HepG2 (cell line): ENCODE measurements at regions not wholly inside any gene's neighbourhood (a gene's known extent, or its start where the extent isn't known, plus 50 kb on each side); places are given as distances from the start of the nearest gene placed in this dataset.
A peak's percentile ranks its signal among the peaks of the same experiment; 100 is the strongest.

Experiments
- CBX1 ChIP-seq: IDR thresholded peaks from one replicate; pipeline ENCODE4 v1.6.1; 2016; ENCODE audit warnings: antibody characterized with exemption, low read depth
- FLYWCH1 ChIP-seq: sonication (generic); formaldehyde crosslinking; IDR thresholded peaks from 2 replicates; pipeline ENCODE4 v1.8.1; 2023; ENCODE audit warnings: mild to moderate bottlenecking, missing genetic modification reagents
- JUN ChIP-seq: sonication (generic); formaldehyde crosslinking; IDR thresholded peaks from 2 replicates; pipeline ENCODE4 v1.4.0; 2020; ENCODE audit warnings: mild to moderate bottlenecking, missing genetic modification reagents
- KLF13 ChIP-seq: sonication (generic); formaldehyde crosslinking; IDR thresholded peaks from 2 replicates; pipeline ENCODE4 v1.4.0; 2020; ENCODE audit warnings: mild to moderate bottlenecking, missing genetic modification reagents
- LRRFIP1 ChIP-seq: sonication (generic); formaldehyde crosslinking; conservative IDR thresholded peaks from 2 replicates; pipeline ENCODE4 v1.4.0; 2020; ENCODE audit warnings: missing genetic modification reagents
- SMARCE1 ChIP-seq: fragments of 450-650 bp; IDR thresholded peaks from 2 replicates; pipeline ENCODE4 v1.6.1; 2017; ENCODE audit warnings: borderline replicate concordance
- SNAI1 ChIP-seq: sonication (generic); formaldehyde crosslinking; IDR thresholded peaks from 2 replicates; pipeline ENCODE4 v1.5.0; 2020; ENCODE audit warnings: mild to moderate bottlenecking, missing genetic modification reagents, borderline replicate concordance
- ZFYVE20 ChIP-seq: sonication (generic); formaldehyde crosslinking; IDR thresholded peaks from 2 replicates; pipeline ENCODE4 v1.8.0; 2023; ENCODE audit warnings: low read depth, mild to moderate bottlenecking, moderate library complexity, missing genetic modification reagents, borderline replicate concordance
- ZNF121 ChIP-seq: sonication (generic); formaldehyde crosslinking; IDR thresholded peaks from 2 replicates; pipeline ENCODE4 v1.5.0; 2020; ENCODE audit warnings: mild to moderate bottlenecking, missing genetic modification reagents
- ZNF292 ChIP-seq: sonication (generic); formaldehyde crosslinking; IDR thresholded peaks from 2 replicates; pipeline ENCODE4 v1.8.1; 2022; ENCODE audit warnings: mild to moderate bottlenecking, low read depth, missing genetic modification reagents, borderline replicate concordance
- ZNF564 ChIP-seq: sonication (generic); formaldehyde crosslinking; IDR thresholded peaks from 2 replicates; pipeline ENCODE4 v1.8.1; 2023; ENCODE audit warnings: mild to moderate bottlenecking, missing genetic modification reagents
- ZNF724P ChIP-seq: sonication (generic); formaldehyde crosslinking; IDR thresholded peaks from 2 replicates; pipeline ENCODE4 v1.8.0; 2022; ENCODE audit warnings: missing genetic modification reagents, borderline replicate concordance
- ZNF879 ChIP-seq: sonication (generic); formaldehyde crosslinking; IDR thresholded peaks from 2 replicates; pipeline ENCODE4 v1.8.1; 2023; ENCODE audit warnings: missing genetic modification reagents
- ZNF891 ChIP-seq: sonication (generic); formaldehyde crosslinking; IDR thresholded peaks from 2 replicates; pipeline ENCODE4 v1.5.0; 2020; ENCODE audit warnings: mild to moderate bottlenecking, missing genetic modification reagents
- TF ChIP-seq, protein P1 (sequence below), 2 experiments: fragments of 450-650 bp in 1 of 2; sonication (generic) in 1 of 2; formaldehyde crosslinking in 1 of 2; IDR thresholded peaks; 2 replicates each; pipeline versions ENCODE4 v1.6.1 to v1.8.0; 2016 to 2022; ENCODE audit warnings: antibody characterized with exemption in 1 of 2, mild to moderate bottlenecking in 1 of 2, missing genetic modification reagents in 1 of 2

DNA sequence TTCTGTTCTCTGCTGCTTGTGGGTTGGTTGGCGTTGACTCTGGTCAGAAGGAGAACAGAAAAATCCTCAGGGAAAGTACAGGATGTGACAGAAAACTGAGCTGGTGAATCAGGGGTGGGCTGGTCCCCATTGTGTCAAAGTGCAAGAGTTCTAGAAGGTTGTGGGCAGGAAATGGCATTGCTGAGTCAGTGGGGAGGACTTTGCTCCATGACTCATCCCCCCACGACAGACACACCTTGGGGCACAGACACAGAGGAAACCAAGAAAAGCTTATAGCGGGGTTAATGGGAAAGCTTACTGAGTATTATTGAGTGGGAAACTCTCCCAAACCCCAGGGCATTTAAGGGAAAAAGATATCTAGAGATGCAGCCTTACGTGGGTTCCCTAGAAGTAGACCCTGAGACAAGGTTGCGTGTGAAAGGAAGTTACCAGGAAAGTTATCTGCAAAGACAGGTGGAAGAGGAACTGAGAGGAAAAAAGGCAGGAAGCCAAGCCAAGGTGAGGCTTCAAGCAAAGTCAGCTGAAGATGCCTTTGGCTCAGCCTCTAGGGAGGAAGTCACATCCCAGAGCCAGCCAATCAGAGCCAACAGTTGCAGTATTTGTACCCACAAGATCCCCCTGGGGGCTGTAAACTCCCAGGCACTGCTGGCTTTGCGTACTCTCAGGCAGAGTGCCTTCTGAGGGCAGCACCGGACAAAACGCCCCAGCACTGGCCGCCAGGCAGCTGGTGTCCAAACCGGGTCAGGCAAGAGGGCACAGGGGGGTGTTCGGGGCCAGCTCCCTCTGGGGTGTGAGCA, 86.4 kb downstream of the FOXL1 start (continued):
- TF ChIP-seq SMARCE1, result no peak
- TF ChIP-seq CBX1, result no peak
- no peak for TF ChIP-seq ZNF121 (CRISPR knock-in tag)
- TF ChIP-seq ZNF564 (CRISPR knock-in tag), result no peak
- no peak for TF ChIP-seq SNAI1
- TF ChIP-seq ZNF891, result no peak
- TF ChIP-seq LRRFIP1 (CRISPR knock-in tag), result no peak
- no peak for TF ChIP-seq FLYWCH1 (CRISPR knock-in tag)
- TF ChIP-seq JUN, result peak; percentile 93
- no peak for TF ChIP-seq ZNF292 (CRISPR knock-in tag)
- TF ChIP-seq ZNF724P (CRISPR knock-in tag), result no peak
- TF ChIP-seq, protein P1, sequence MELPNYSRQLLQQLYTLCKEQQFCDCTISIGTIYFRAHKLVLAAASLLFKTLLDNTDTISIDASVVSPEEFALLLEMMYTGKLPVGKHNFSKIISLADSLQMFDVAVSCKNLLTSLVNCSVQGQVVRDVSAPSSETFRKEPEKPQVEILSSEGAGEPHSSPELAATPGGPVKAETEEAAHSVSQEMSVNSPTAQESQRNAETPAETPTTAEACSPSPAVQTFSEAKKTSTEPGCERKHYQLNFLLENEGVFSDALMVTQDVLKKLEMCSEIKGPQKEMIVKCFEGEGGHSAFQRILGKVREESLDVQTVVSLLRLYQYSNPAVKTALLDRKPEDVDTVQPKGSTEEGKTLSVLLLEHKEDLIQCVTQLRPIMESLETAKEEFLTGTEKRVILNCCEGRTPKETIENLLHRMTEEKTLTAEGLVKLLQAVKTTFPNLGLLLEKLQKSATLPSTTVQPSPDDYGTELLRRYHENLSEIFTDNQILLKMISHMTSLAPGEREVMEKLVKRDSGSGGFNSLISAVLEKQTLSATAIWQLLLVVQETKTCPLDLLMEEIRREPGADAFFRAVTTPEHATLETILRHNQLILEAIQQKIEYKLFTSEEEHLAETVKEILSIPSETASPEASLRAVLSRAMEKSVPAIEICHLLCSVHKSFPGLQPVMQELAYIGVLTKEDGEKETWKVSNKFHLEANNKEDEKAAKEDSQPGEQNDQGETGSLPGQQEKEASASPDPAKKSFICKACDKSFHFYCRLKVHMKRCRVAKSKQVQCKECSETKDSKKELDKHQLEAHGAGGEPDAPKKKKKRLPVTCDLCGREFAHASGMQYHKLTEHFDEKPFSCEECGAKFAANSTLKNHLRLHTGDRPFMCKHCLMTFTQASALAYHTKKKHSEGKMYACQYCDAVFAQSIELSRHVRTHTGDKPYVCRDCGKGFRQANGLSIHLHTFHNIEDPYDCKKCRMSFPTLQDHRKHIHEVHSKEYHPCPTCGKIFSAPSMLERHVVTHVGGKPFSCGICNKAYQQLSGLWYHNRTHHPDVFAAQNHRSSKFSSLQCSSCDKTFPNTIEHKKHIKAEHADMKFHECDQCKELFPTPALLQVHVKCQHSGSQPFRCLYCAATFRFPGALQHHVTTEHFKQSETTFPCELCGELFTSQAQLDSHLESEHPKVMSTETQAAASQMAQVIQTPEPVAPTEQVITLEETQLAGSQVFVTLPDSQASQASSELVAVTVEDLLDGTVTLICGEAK (IDR thresholded peaks at IDR 0.05), result no peak
- TF ChIP-seq, protein P1 (CRISPR knock-in tag; IDR thresholded peaks at IDR 0.05), result no peak
- no peak for TF ChIP-seq ZFYVE20 (CRISPR knock-in tag)
- TF ChIP-seq KLF13 (CRISPR knock-in tag), result no peak
- TF ChIP-seq ZNF879 (CRISPR knock-in tag), result no peak
